ENCODE measurements at regions not wholly inside any gene's neighbourhood (a gene's known extent, or its start where the extent isn't known, plus 50 kb on each side); places are given as distances from the start of the nearest gene placed in this dataset.

DNA sequence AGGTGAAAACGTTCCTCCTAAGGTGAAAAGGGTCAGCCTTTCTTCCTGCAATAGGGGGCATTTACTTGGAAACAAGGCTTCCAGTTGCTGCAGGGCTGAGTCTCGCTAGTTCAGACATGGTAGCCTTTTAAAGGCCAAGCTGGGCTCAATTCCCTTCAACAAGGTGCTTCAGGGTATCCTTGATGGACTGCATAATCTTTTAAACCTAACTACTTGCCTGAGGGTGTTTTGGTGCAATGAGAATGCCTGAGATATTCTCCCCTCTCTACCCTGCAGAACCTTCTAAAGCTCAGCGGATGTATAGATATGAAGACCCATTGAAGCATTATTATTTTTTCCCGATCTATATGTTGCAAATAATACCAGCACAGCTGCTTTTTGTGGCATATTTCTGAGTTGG is 416.1 kb downstream of the QKI start:
- intact Hi-C loops (cut with DNase I, micrococcal nuclease), result no loop called here
- DNase-seq (no peak), ATAC-seq (no peak)
- POLR2A ChIA-PET, result no interaction called here
- H3K27me3 Mint-ChIP-seq, result peaks cover 9% of the 10 kb centered on the region
- no peak overlapping the region for H3K4me3 Mint-ChIP-seq
- no peaks in the 10 kb centered on the region for H3K9me3 Mint-ChIP-seq (ENCODE audit: low read depth)
- no peak overlapping the region for H3K27ac Mint-ChIP-seq
- CTCF ChIA-PET, result interaction anchor here (0.6 to 0.7 kb wide), 2 partner anchors 21 to 281 kb away, joined by 3 read pairs; no protein-coding TSS in a partner anchor
- no peaks in the 10 kb centered on the region for H3K4me1 Mint-ChIP-seq
- no peaks in the 10 kb centered on the region for H3K36me3 Mint-ChIP-seq (ENCODE audit: low read depth)

- H3K27me3 Mint-ChIP-seq, result peaks cover 9% of the 10 kb centered on the region
- POLR2A ChIA-PET, result no interaction called here
- no peak for ATAC-seq
- DNase-seq, result no peak
- no peaks in the 10 kb centered on the region for H3K36me3 Mint-ChIP-seq (ENCODE audit: low read depth)
- H3K9me3 Mint-ChIP-seq (ENCODE audit: low read depth), result no peaks in the 10 kb centered on the region
- intact Hi-C loops (cut with DNase I, micrococcal nuclease), result no loop called here
- H3K27ac Mint-ChIP-seq, result no peak overlapping the region
- H3K4me3 Mint-ChIP-seq, result no peak overlapping the region
- H3K4me1 Mint-ChIP-seq, result no peaks in the 10 kb centered on the region
- CTCF ChIA-PET, result interaction anchor here (0.5 to 1.2 kb wide), 2 partner anchors 15 to 20 kb away, joined by 3 to 4 read pairs; no protein-coding TSS in a partner anchor
These were observed 413.7 kb downstream of the QKI start for GRCh38 chr6:163828038-163828795.

DNA sequence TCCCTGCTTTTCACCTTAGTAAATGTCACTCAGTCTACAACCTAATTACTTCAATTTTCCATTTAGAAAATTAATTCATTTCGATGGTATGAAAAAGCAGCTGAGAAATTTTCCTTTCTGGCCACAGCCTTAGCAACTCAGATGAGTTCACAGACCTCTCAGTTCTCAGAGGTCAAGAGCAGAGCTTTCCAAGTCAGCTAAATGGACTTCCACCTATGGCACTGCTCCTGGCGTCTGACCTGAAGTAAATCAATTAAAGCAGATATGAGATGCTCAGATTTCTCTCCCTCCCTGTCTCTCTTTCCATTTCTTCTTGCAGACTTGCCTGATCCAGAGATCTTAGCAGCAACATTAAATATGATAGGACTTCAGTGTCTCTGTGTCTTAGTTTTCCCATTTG is 412.6 kb downstream of the QKI start:
- H3K27me3 Mint-ChIP-seq, result peaks cover 9% of the 10 kb centered on the region
- ChIA-PET POLR2A (no interaction called here), CTCF (no interaction called here)
- no peak overlapping the region for H3K4me3 Mint-ChIP-seq
- DNase-seq (no peak), ATAC-seq (no peak)
- H3K9me3 Mint-ChIP-seq (ENCODE audit: low read depth), result no peaks in the 10 kb centered on the region
- no peak overlapping the region for H3K27ac Mint-ChIP-seq
- intact Hi-C loops (cut with DNase I, micrococcal nuclease), result no loop called here
- H3K4me1 Mint-ChIP-seq, result no peaks in the 10 kb centered on the region
- no peaks in the 10 kb centered on the region for H3K36me3 Mint-ChIP-seq (ENCODE audit: low read depth)

- CTCF ChIA-PET, result no interaction called here
- ATAC-seq, result no peak
- no peak overlapping the region for H3K4me3 Mint-ChIP-seq
These were observed 412.1 kb downstream of the QKI start for GRCh38 chr6:163826629-163827028.

GRCh38 chr6:163825033-163825432 is 410.5 kb downstream of the QKI start:
- H3K4me1 Mint-ChIP-seq, result no peaks in the 10 kb centered on the region
- POLR2A ChIA-PET, result no interaction called here
- ATAC-seq (no peak), DNase-seq (no peak)
- H3K9me3 Mint-ChIP-seq (ENCODE audit: low read depth), result no peaks in the 10 kb centered on the region
- H3K36me3 Mint-ChIP-seq (ENCODE audit: low read depth), result no peaks in the 10 kb centered on the region
- no peak overlapping the region for H3K4me3 Mint-ChIP-seq
- intact Hi-C loops (cut with DNase I, micrococcal nuclease), result no loop called here
- peaks cover 9% of the 10 kb centered on the region for H3K27me3 Mint-ChIP-seq
- no peak overlapping the region for H3K27ac Mint-ChIP-seq
- CTCF ChIA-PET, result no interaction called here

More at GRCh38 chr6:163826629-163827028, 412.1 kb downstream of the QKI start:
- H3K36me3 Mint-ChIP-seq (ENCODE audit: low read depth), result no peaks in the 10 kb centered on the region
- H3K4me1 Mint-ChIP-seq, result no peaks in the 10 kb centered on the region
- H3K9me3 Mint-ChIP-seq (ENCODE audit: low read depth), result no peaks in the 10 kb centered on the region
- no peak for DNase-seq
- intact Hi-C loops (cut with DNase I, micrococcal nuclease), result no loop called here
- H3K27me3 Mint-ChIP-seq, result peaks cover 9% of the 10 kb centered on the region
- no peak overlapping the region for H3K27ac Mint-ChIP-seq
- POLR2A ChIA-PET, result no interaction called here

- ChIA-PET POLR2A (no interaction called here), CTCF (no interaction called here)
- DNase-seq, result no peak
- intact Hi-C loops (cut with DNase I, micrococcal nuclease), result no loop called here
- H3K36me3 Mint-ChIP-seq (ENCODE audit: low read depth), result no peaks in the 10 kb centered on the region
- H3K4me3 Mint-ChIP-seq, result no peak overlapping the region
- no peak for ATAC-seq
- no peaks in the 10 kb centered on the region for H3K4me1 Mint-ChIP-seq
- H3K9me3 Mint-ChIP-seq (ENCODE audit: low read depth), result no peaks in the 10 kb centered on the region
- peaks cover 4% of the 10 kb centered on the region for H3K27me3 Mint-ChIP-seq
- no peak overlapping the region for H3K27ac Mint-ChIP-seq
These were observed 409.1 kb downstream of the QKI start for GRCh38 chr6:163823577-163823976.

GRCh38 chr6:163820745-163821458 is 406.4 kb downstream of the QKI start:
- POLR2A ChIA-PET, result no interaction called here
- Mint-ChIP-seq H3K4me1 (no peaks in the 10 kb centered on the region), H3K27ac (no peak overlapping the region), H3K36me3 (ENCODE audit: low read depth) (no peaks in the 10 kb centered on the region), H3K9me3 (ENCODE audit: low read depth) (no peaks in the 10 kb centered on the region), H3K4me3 (no peak overlapping the region), H3K27me3 (peaks cover under 1% of the 10 kb centered on the region)
- CTCF ChIA-PET, result no interaction called here
- intact Hi-C loops (cut with DNase I, micrococcal nuclease), result no loop called here
- no peak for DNase-seq
- ATAC-seq, result no peak

DNA sequence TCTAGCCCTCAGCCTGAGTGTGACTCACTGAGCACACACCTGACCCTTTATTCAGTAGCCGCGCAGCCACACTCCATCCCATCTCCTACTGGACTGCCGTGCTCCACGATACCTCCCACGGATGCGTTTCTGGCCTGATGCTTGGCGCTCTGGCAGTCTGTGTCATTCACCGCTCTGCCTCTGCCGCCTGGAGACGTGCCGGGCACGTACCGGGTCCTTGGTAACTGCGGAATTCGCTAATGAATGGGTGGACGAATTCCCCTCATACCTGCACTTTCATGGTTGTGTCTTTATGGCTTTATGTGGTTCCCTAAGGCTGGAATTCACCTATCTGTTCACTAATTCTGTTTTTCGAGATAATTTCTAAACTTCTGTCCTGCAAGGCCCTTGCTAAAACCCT is 405.7 kb downstream of the QKI start:
- DNase-seq (no peak), ATAC-seq (no peak)
- intact Hi-C loops (cut with DNase I, micrococcal nuclease), result no loop called here
- H3K36me3 Mint-ChIP-seq (ENCODE audit: low read depth), result no peaks in the 10 kb centered on the region
- POLR2A ChIA-PET, result no interaction called here
- H3K4me1 Mint-ChIP-seq, result no peaks in the 10 kb centered on the region
- CTCF ChIA-PET, result no interaction called here
- H3K9me3 Mint-ChIP-seq (ENCODE audit: low read depth), result no peaks in the 10 kb centered on the region
- H3K4me3 Mint-ChIP-seq, result no peak overlapping the region
- peaks cover 4% of the 10 kb centered on the region for H3K27me3 Mint-ChIP-seq
- no peak overlapping the region for H3K27ac Mint-ChIP-seq

GRCh38 chr6:163818719-163819118 is 404.2 kb downstream of the QKI start:
- CTCF ChIA-PET, result no interaction called here
- no peaks in the 10 kb centered on the region for H3K9me3 Mint-ChIP-seq (ENCODE audit: low read depth)
- H3K27ac Mint-ChIP-seq, result no peak overlapping the region
- no peaks in the 10 kb centered on the region for H3K36me3 Mint-ChIP-seq (ENCODE audit: low read depth)
- POLR2A ChIA-PET, result no interaction called here
- intact Hi-C loops (cut with DNase I, micrococcal nuclease), result no loop called here
- H3K27me3 Mint-ChIP-seq, result peaks cover 4% of the 10 kb centered on the region
- no peak overlapping the region for H3K4me3 Mint-ChIP-seq
- no peaks in the 10 kb centered on the region for H3K4me1 Mint-ChIP-seq
- ATAC-seq (no peak), DNase-seq (no peak)

GRCh38 chr6:163816441-163816840 is 401.9 kb downstream of the QKI start:
- ATAC-seq (no peak), DNase-seq (no peak)
- peaks cover 4% of the 10 kb centered on the region for H3K27me3 Mint-ChIP-seq
- ChIA-PET CTCF (no interaction called here), POLR2A (no interaction called here)
- no peak overlapping the region for H3K4me3 Mint-ChIP-seq
- H3K36me3 Mint-ChIP-seq (ENCODE audit: low read depth), result no peaks in the 10 kb centered on the region
- H3K4me1 Mint-ChIP-seq, result no peaks in the 10 kb centered on the region
- intact Hi-C loops (cut with DNase I, micrococcal nuclease), result no loop called here
- no peaks in the 10 kb centered on the region for H3K9me3 Mint-ChIP-seq (ENCODE audit: low read depth)
- no peak overlapping the region for H3K27ac Mint-ChIP-seq

- POLR2A ChIA-PET, result no interaction called here
- DNase-seq (no peak), ATAC-seq (no peak)
- Mint-ChIP-seq H3K9me3 (ENCODE audit: low read depth) (no peaks in the 10 kb centered on the region), H3K4me1 (no peaks in the 10 kb centered on the region), H3K27me3 (peaks cover 4% of the 10 kb centered on the region), H3K4me3 (no peak overlapping the region), H3K36me3 (ENCODE audit: low read depth) (no peaks in the 10 kb centered on the region), H3K27ac (no peak overlapping the region)
- intact Hi-C loops (cut with DNase I, micrococcal nuclease), result no loop called here
- CTCF ChIA-PET, result no interaction called here
These were observed 401.3 kb downstream of the QKI start for GRCh38 chr6:163815796-163816195.

GRCh38 chr6:163814494-163815364 is 400.2 kb downstream of the QKI start:
- Mint-ChIP-seq H3K27ac (no peak overlapping the region), H3K27me3 (peaks cover 4% of the 10 kb centered on the region), H3K4me1 (no peaks in the 10 kb centered on the region), H3K9me3 (ENCODE audit: low read depth) (no peaks in the 10 kb centered on the region), H3K4me3 (no peak overlapping the region), H3K36me3 (ENCODE audit: low read depth) (no peaks in the 10 kb centered on the region)
- no peak for ATAC-seq
- ChIA-PET POLR2A (no interaction called here), CTCF (no interaction called here)
- no peak for DNase-seq
- intact Hi-C loops (cut with DNase I, micrococcal nuclease), result no loop called here

All from activated CD4-positive, alpha-beta T cell treated with anti-CD3 and anti-CD28 coated beads for 36 hours (primary cell).